ENCODE measurements at regions not wholly inside any gene's neighbourhood (a gene's known extent, or its start where the extent isn't known, plus 50 kb on each side); places are given as distances from the start of the nearest gene placed in this dataset.

GRCh38 chr15:47517737-47518136, 199.6 kb upstream of the SEMA6D start:
- no peak for TF ChIP-seq CTCF (IDR thresholded peaks at IDR 0.05; ENCODE audit: low read depth, low read length)
- DNase-seq (ENCODE audit: extremely low read depth, low read depth), result no peak

GRCh38 chr15:47523681-47524475, 193.4 kb upstream of the SEMA6D start:
- DNase-seq (ENCODE audit: extremely low read depth, low read depth), result no peak
- no peak for TF ChIP-seq CTCF (IDR thresholded peaks at IDR 0.05; ENCODE audit: low read depth, low read length)

GRCh38 chr15:47529241-47529640, 188.1 kb upstream of the SEMA6D start:
- TF ChIP-seq CTCF (IDR thresholded peaks at IDR 0.05; ENCODE audit: low read depth, low read length), result no peak
- DNase-seq (ENCODE audit: extremely low read depth, low read depth), result no peak

- no peak for TF ChIP-seq CTCF (IDR thresholded peaks at IDR 0.05; ENCODE audit: low read depth, low read length)
- DNase-seq (ENCODE audit: extremely low read depth, low read depth), result no peak
Observed at GRCh38 chr15:47534673-47535072, 182.6 kb upstream of the SEMA6D start.

- DNase-seq (ENCODE audit: extremely low read depth, low read depth), result no peak
- no peak for TF ChIP-seq CTCF (IDR thresholded peaks at IDR 0.05; ENCODE audit: low read depth, low read length)
Observed at GRCh38 chr15:47541562-47541961, 175.7 kb upstream of the SEMA6D start.

GRCh38 chr15:47542312-47542989, 174.9 kb upstream of the SEMA6D start:
- TF ChIP-seq CTCF (IDR thresholded peaks at IDR 0.05; ENCODE audit: low read depth, low read length), result no peak
- DNase-seq (ENCODE audit: extremely low read depth, low read depth), result no peak

- DNase-seq (ENCODE audit: extremely low read depth, low read depth), result no peak
- no peak for TF ChIP-seq CTCF (IDR thresholded peaks at IDR 0.05; ENCODE audit: low read depth, low read length)
Observed at GRCh38 chr15:47548231-47548630, 169.1 kb upstream of the SEMA6D start.

All from AG09319 (cell line).